HEK293 (cell line): ENCODE measurements at regions not wholly inside any gene's neighbourhood (a gene's known extent, or its start where the extent isn't known, plus 50 kb on each side); places are given as distances from the start of the nearest gene placed in this dataset.

Source experiments
- CTCF ChIA-PET: fragments of 350-600 bp; formaldehyde crosslinking; extraction: SDS; loops from one replicate; lab custom pipeline; 2021; ENCODE audit warnings: antibody characterized with exemption; lab: Yijun Ruan, JAX
- POLR2A ChIA-PET: fragments of 300-600 bp; formaldehyde crosslinking; extraction: SDS; loops from one replicate; lab custom pipeline; 2020; ENCODE audit warnings: antibody characterized with exemption, inconsistent platforms; lab: Yijun Ruan, JAX
- H3K27ac ChIP-seq: fragments of 200-500 bp; sonication (Bioruptor generic); 2 replicates; pipeline ENCODE4 v1.5.1; 2014; ENCODE audit warnings: low read depth, low read length, control low read depth, inconsistent platforms; ENCODE audit errors: extremely low read depth
- H3K36me3 ChIP-seq, 2 experiments: fragments of 200-500 bp in 1 of 2; sonication (Bioruptor generic) in 1 of 2; 1 replicate in 1 of 2; 2 replicates in 1 of 2; pipeline ENCODE4 v1.5.1; 2014 to 2017; ENCODE audit warnings: inconsistent platforms in 2 of 2, low read length in 2 of 2; ENCODE audit not compliant: control insufficient read depth in 2 of 2, insufficient read depth in 1 of 2
- H3K4me1 ChIP-seq: fragments of 200-500 bp; sonication (Bioruptor generic); 2 replicates; pipeline ENCODE4 v1.5.1; 2014; ENCODE audit warnings: mild to moderate bottlenecking, low read length, inconsistent platforms; ENCODE audit not compliant: control insufficient read depth, insufficient read depth
- H3K4me3 ChIP-seq: 2 replicates; pipeline ENCODE4 v1.5.1; 2011; ENCODE audit warnings: low read depth, mild to moderate bottlenecking, control low read depth, low read length, moderate library complexity
- H3K9me3 ChIP-seq: fragments of 200-500 bp; sonication (Bioruptor generic); 2 replicates; pipeline ENCODE4 v1.5.1; 2014; ENCODE audit warnings: low read depth, low read length, inconsistent platforms; ENCODE audit not compliant: control insufficient read depth, insufficient read depth
- HOXC10 ChIP-seq: sonication (generic); formaldehyde crosslinking; IDR thresholded peaks from 2 replicates; pipeline ENCODE4 v1.8.1; 2023; ENCODE audit warnings: mild to moderate bottlenecking, missing genetic modification reagents
- MYNN ChIP-seq: fragments of 450-650 bp; formaldehyde crosslinking; IDR thresholded peaks from 2 replicates; pipeline ENCODE4 v1.5.1; 2016; ENCODE audit warnings: missing biosample characterization, missing genetic modification characterization, borderline replicate concordance
- PRDM1 ChIP-seq: fragments of 450-650 bp; formaldehyde crosslinking; IDR thresholded peaks from 2 replicates; pipeline ENCODE4; 2016; ENCODE audit warnings: missing biosample characterization, missing genetic modification characterization
- TCF7L2 ChIP-seq: IDR thresholded peaks from 2 replicates; pipeline ENCODE4 v1.6.1; 2011; ENCODE audit warnings: low read depth, mild to moderate bottlenecking, inconsistent platforms, low read length, moderate library complexity, borderline replicate concordance
- YY2 ChIP-seq: fragments of 450-650 bp; formaldehyde crosslinking; IDR thresholded peaks from 2 replicates; pipeline ENCODE4 v1.5.1; 2016; ENCODE audit warnings: missing biosample characterization, missing genetic modification characterization
- ZNF184 ChIP-seq: fragments of 450-650 bp; IDR thresholded peaks from 2 replicates; pipeline ENCODE4 v1.5.1; 2018; ENCODE audit warnings: missing biosample characterization, mild to moderate bottlenecking, missing genetic modification characterization
- ZNF221 ChIP-seq: fragments of 450-650 bp; formaldehyde crosslinking; IDR thresholded peaks from 2 replicates; pipeline ENCODE4 v1.5.1; 2017; ENCODE audit warnings: missing biosample characterization, missing genetic modification characterization, borderline replicate concordance
- ZNF280C ChIP-seq: fragments of 450-650 bp; formaldehyde crosslinking; IDR thresholded peaks from 2 replicates; pipeline ENCODE4 v1.5.1; 2016; ENCODE audit warnings: missing biosample characterization, missing genetic modification characterization
- ZNF292 ChIP-seq: fragments of 450-650 bp; formaldehyde crosslinking; IDR thresholded peaks from 2 replicates; pipeline ENCODE4 v1.5.1; 2016; ENCODE audit warnings: low read depth, missing biosample characterization, missing genetic modification characterization, borderline replicate concordance
- ZNF335 ChIP-seq: fragments of 450-650 bp; formaldehyde crosslinking; conservative IDR thresholded peaks from 2 replicates; pipeline ENCODE4 v1.5.1; 2016; ENCODE audit warnings: missing biosample characterization, missing genetic modification characterization
- ZNF37A ChIP-seq: fragments of 450-650 bp; IDR thresholded peaks from 2 replicates; pipeline ENCODE4 v1.5.1; 2018; ENCODE audit warnings: missing biosample characterization, missing genetic modification characterization
- ZNF510 ChIP-seq: fragments of 450-650 bp; formaldehyde crosslinking; IDR thresholded peaks from 2 replicates; pipeline ENCODE4 v1.5.1; 2018; ENCODE audit warnings: mild to moderate bottlenecking, missing genetic modification characterization, missing biosample characterization; ENCODE audit not compliant: insufficient replicate concordance
- ZNF558 ChIP-seq: fragments of 450-650 bp; formaldehyde crosslinking; IDR thresholded peaks from 2 replicates; pipeline ENCODE4 v1.5.1; 2016; ENCODE audit warnings: missing biosample characterization, missing genetic modification characterization
- ZNF561 ChIP-seq: fragments of 450-650 bp; IDR thresholded peaks from 2 replicates; pipeline ENCODE4 v1.5.1; 2018; ENCODE audit warnings: missing biosample characterization, missing genetic modification characterization, borderline replicate concordance
- ZNF580 ChIP-seq: fragments of 450-650 bp; formaldehyde crosslinking; IDR thresholded peaks from 2 replicates; pipeline ENCODE4 v1.5.1; 2016; ENCODE audit warnings: missing biosample characterization, missing genetic modification characterization
- ZNF701 ChIP-seq: fragments of 450-650 bp; formaldehyde crosslinking; IDR thresholded peaks from 2 replicates; pipeline ENCODE4 v1.5.1; 2016; ENCODE audit warnings: missing biosample characterization, missing genetic modification characterization
- ZNF76 ChIP-seq: fragments of 450-650 bp; formaldehyde crosslinking; IDR thresholded peaks from 2 replicates; pipeline ENCODE4; 2016; ENCODE audit warnings: low read depth, missing biosample characterization, missing genetic modification characterization, borderline replicate concordance
- ZSCAN30 ChIP-seq: fragments of 450-650 bp; IDR thresholded peaks from 2 replicates; pipeline ENCODE4 v1.5.1; 2018; ENCODE audit warnings: missing biosample characterization, mild to moderate bottlenecking, missing genetic modification characterization, moderate library complexity
- TF ChIP-seq, protein P1 (sequence below): fragments of 450-650 bp; formaldehyde crosslinking; IDR thresholded peaks from 2 replicates; pipeline ENCODE4 v1.5.1; 2016; ENCODE audit warnings: missing biosample characterization, missing genetic modification characterization
- TF ChIP-seq, protein P2 (sequence below): fragments of 450-650 bp; formaldehyde crosslinking; IDR thresholded peaks from 2 replicates; pipeline ENCODE4 v1.5.1; 2017; ENCODE audit warnings: missing biosample characterization, missing genetic modification characterization

GRCh38 chr21:16535626-16536025 is 805.8 kb downstream of the USP25 start:
- CTCF ChIA-PET = no interaction called here
- no peak for TF ChIP-seq ZNF292 (tag by site-specific recombination)
- TF ChIP-seq ZNF558 (tag by site-specific recombination) = no peak
- TF ChIP-seq ZSCAN30 (tag by site-specific recombination) = no peak
- no peak for TF ChIP-seq ZNF37A (tag by site-specific recombination)
- TF ChIP-seq, protein P1, sequence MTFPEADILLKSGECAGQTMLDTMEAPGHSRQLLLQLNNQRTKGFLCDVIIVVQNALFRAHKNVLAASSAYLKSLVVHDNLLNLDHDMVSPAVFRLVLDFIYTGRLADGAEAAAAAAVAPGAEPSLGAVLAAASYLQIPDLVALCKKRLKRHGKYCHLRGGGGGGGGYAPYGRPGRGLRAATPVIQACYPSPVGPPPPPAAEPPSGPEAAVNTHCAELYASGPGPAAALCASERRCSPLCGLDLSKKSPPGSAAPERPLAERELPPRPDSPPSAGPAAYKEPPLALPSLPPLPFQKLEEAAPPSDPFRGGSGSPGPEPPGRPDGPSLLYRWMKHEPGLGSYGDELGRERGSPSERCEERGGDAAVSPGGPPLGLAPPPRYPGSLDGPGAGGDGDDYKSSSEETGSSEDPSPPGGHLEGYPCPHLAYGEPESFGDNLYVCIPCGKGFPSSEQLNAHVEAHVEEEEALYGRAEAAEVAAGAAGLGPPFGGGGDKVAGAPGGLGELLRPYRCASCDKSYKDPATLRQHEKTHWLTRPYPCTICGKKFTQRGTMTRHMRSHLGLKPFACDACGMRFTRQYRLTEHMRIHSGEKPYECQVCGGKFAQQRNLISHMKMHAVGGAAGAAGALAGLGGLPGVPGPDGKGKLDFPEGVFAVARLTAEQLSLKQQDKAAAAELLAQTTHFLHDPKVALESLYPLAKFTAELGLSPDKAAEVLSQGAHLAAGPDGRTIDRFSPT (tag by site-specific recombination) = no peak
- TF ChIP-seq ZNF580 (tag by site-specific recombination) = no peak
- TF ChIP-seq YY2 (tag by site-specific recombination) = no peak
- TF ChIP-seq ZNF510 (tag by site-specific recombination) = no peak
- no peaks in the 10 kb centered on the region; the same call in 1 of the 2 replicates for H3K9me3 ChIP-seq
- peaks cover 13% of the 10 kb centered on the region; the same call in 1 of the 2 replicates for H3K4me1 ChIP-seq
- H3K36me3 ChIP-seq = no peaks in the 10 kb centered on the region
- H3K4me3 ChIP-seq = no peak overlapping the region
- H3K27ac ChIP-seq = no peak overlapping the region
- POLR2A ChIA-PET = no interaction called here

DNA sequence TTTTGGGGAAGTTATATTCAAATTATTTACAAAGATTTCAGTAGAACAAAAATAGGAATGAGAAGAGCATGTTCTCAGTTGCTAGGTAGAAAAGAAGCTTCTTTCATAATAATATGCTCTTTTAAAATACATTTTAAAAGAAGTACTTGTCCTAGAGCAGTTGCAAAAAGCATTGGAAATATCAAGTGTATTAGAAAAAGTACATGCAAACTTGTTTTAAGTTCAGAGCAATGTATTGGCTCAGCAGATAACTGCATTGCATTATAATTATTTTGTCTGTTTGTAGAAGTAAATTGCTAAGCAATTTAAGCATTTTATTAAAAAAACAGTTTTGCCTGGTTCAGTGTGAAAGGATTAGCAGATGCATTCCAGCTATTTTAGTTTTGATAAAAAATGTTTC is 806.4 kb downstream of the USP25 start:
- no peak overlapping the region for H3K27ac ChIP-seq
- CTCF ChIA-PET = no interaction called here
- peaks cover 16% of the 10 kb centered on the region for H3K4me1 ChIP-seq
- no peaks in the 10 kb centered on the region for H3K36me3 ChIP-seq
- no peak overlapping the region for H3K4me3 ChIP-seq
- POLR2A ChIA-PET = no interaction called here
- no peaks in the 10 kb centered on the region for H3K9me3 ChIP-seq
- no peak for TF ChIP-seq ZNF335 (tag by site-specific recombination)
- 0 out of 2 replicates have a peak, but pooled peaks have one; percentile 12 for TF ChIP-seq MYNN (tag by site-specific recombination)

- Histone ChIP-seq H3K4me1 (peaks cover 18% of the 10 kb centered on the region), H3K9me3 (no peaks in the 10 kb centered on the region; the same call in 1 of the 2 replicates), H3K27ac (peak overlapping the region; percentile 27; the same call in 1 of the 2 replicates), H3K4me3 (no peak overlapping the region), H3K36me3 (no peaks in the 10 kb centered on the region)
- ChIA-PET POLR2A (no interaction called here), CTCF (interaction anchor here (0.6 kb wide), 1 partner anchor 74 kb away, joined by 3 read pairs; no protein-coding TSS in a partner anchor)
- peak; percentile 82 for TF ChIP-seq PRDM1 (tag by site-specific recombination)
- TF ChIP-seq, protein P2, sequence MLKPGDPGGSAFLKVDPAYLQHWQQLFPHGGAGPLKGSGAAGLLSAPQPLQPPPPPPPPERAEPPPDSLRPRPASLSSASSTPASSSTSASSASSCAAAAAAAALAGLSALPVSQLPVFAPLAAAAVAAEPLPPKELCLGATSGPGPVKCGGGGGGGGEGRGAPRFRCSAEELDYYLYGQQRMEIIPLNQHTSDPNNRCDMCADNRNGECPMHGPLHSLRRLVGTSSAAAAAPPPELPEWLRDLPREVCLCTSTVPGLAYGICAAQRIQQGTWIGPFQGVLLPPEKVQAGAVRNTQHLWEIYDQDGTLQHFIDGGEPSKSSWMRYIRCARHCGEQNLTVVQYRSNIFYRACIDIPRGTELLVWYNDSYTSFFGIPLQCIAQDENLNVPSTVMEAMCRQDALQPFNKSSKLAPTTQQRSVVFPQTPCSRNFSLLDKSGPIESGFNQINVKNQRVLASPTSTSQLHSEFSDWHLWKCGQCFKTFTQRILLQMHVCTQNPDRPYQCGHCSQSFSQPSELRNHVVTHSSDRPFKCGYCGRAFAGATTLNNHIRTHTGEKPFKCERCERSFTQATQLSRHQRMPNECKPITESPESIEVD (tag by site-specific recombination) = no peak
Observed at GRCh38 chr21:16536643-16537434, 807.1 kb downstream of the USP25 start.

DNA sequence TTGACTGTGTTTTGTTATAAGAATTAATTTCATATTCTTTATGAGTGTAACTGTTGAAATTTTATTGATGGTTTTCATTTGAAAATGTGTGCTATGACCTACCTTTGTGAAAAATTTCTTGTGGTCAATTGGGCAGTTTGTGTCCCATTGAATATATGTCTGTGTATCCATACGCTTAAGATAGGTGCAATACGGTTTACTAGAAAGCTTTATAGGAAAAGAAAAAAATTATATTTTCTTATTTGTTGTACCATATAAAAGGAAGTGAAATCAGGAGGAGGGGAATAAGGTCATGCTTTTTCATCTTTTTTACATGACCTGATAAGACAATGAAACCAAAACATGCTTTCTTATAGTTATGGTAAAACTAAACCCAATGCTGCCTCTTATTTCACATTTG is 807.7 kb downstream of the USP25 start:
- POLR2A ChIA-PET = no interaction called here
- H3K4me3 ChIP-seq = no peak overlapping the region
- CTCF ChIA-PET = no interaction called here
- H3K27ac ChIP-seq = no peak overlapping the region
- H3K9me3 ChIP-seq = no peaks in the 10 kb centered on the region; the same call in 1 of the 2 replicates
- no peaks in the 10 kb centered on the region for H3K36me3 ChIP-seq
- H3K4me1 ChIP-seq = peaks cover 18% of the 10 kb centered on the region
- TF ChIP-seq ZNF221 (tag by site-specific recombination) = no peak
- no peak for TF ChIP-seq ZNF701 (tag by site-specific recombination)
- no peak for TF ChIP-seq ZNF280C (tag by site-specific recombination)
- TF ChIP-seq HOXC10 (CRISPR knock-in tag) = no peak
- TF ChIP-seq ZNF184 (tag by site-specific recombination) = no peak
- no peak for TF ChIP-seq TCF7L2
- TF ChIP-seq ZNF76 (tag by site-specific recombination) = no peak
- TF ChIP-seq ZNF561 (tag by site-specific recombination) = no peak
